NOMO-1 (cell line): ENCODE measurements at regions not wholly inside any gene's neighbourhood (a gene's known extent, or its start where the extent isn't known, plus 50 kb on each side); places are given as distances from the start of the nearest gene placed in this dataset.

Experiments
- DNase-seq, 2 experiments: peaks; one replicate each; lab custom pipeline; 2025; ENCODE audit not compliant: unreplicated experiment in 2 of 2; lab: John Stamatoyannopoulos, UW

- no peak for DNase-seq
These were observed 1266.1 kb downstream of the LRFN5 start for GRCh38 chr14:42872786-42873185.

DNA sequence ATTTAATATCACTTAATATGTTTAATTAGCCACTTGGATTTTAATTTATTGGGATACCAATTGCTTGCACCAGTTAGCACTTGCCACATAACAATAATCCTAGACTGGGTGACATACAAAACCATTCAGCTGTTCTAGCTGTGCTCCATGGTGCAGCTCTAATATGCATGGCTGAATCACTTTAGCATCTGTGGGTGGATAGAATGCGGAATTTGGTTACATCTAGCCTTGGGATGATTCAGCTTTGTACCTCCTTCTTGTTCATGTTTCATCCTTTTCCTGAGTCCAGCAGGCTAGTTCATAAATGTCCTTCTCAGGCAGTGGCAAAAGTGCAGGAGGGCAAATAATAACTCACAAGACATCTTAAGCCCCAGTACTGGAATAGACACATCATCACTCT is 1263.0 kb downstream of the LRFN5 start:
- DNase-seq = no peak

DNA sequence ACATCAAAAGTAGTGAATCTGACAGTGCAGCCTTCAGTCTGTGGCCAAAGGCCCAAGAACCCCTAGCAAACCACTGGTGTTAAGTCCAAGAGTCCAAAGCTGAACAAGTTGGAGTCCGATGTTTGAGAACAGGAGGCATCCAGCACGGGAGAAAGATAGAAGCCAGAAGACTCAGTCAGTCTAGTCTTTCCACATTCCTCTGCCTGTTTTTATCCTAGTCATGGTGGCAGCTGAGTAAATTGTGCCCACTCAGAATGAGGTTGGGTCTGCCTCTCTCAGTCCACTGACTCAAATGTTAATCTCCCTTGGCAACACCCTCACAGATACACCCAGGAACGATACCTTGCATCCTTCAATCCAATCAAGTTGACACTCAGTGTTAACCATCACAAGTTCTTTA is 1255.4 kb downstream of the LRFN5 start:
- no peak for DNase-seq

DNA sequence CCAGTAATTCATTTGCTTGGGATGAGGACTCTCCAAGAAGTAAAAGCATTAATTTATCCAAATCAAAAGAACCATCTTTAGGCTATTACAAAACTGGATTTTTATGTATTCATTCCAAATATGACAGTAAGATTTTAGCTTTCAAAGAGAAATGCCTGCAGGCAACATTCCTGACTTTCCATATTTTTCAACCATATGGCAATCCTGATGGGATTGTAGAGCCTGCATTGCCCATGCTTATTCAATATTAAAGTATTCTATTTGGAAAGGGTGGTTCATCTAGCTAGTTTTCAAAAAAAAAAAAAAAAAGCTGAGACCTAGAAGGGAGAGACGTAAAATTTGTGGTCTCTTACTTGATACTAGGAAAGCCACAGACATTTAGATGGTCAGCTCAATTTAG is 1253.7 kb downstream of the LRFN5 start:
- no peak for DNase-seq

- DNase-seq = no peak
These were observed 1249.4 kb downstream of the LRFN5 start for GRCh38 chr14:42856106-42856505.

DNA sequence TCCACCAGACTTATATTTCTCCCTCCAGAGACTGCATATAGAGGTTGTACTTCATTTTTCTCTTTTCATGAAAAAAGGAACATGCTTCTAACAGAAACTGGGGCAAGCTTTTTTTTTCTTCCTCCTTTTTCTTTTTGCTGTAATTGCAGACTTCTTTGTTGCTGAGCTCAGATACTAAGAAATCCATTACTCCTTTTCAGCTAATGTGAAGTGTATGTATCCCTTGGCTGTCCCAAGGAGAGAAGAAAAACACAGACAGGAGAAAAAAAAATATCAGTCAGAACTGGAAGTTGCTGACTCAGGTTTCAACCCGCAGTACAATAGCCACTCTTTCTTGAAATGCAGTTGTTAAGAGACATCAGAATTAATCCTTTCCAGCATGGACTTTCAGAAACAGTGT is 1248.4 kb downstream of the LRFN5 start:
- DNase-seq = peak; percentile 59 to 62

- DNase-seq = peak in 1 of 2 experiments; percentile 22
These were observed 1247.4 kb downstream of the LRFN5 start for GRCh38 chr14:42854061-42854460.

DNA sequence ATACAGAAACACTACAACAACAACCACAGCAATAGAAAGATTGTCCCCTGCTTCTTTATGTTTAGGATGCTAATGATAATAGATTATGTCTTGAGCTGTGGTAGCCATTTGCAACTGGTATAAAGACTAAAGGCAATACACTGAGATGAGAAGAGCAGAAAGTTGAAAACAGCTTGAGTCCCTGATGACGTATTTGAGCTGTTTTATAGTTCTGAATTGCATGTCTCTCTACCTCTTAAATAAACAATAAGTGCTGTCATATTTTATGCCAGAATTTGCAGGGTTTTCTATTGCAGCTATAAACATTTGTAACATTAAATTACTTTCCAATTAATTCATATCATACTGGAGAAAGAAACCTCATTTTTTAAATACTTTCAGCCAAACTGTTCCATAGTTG is 1242.0 kb downstream of the LRFN5 start:
- no peak for DNase-seq

GRCh38 chr14:42814817-42815216 is 1208.1 kb downstream of the LRFN5 start:
- DNase-seq = no peak

- no peak for DNase-seq
These were observed 1200.2 kb downstream of the LRFN5 start for GRCh38 chr14:42806909-42807315.

DNA sequence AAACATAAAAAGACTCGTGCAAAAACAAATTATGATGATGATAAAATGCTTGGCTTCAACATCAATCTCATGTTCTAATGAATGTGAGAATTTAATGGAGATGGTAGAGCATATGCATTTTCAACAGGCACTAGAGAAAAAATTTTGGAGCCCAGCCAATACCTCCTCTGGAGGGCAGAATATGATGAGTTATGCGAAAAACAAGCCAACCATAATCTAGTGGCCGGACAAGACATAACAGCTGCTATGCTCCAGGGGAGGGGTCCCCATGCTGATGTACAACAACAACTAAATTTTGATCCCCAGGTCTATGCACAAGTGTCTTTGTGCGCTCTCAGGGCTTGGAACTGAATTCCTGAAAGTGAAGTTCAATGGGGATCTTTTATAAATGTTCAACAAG is 1197.5 kb downstream of the LRFN5 start:
- DNase-seq = no peak

GRCh38 chr14:42802346-42802745 is 1195.7 kb downstream of the LRFN5 start:
- DNase-seq = peak in 1 of 2 experiments; percentile 3

GRCh38 chr14:42792166-42792565 is 1185.5 kb downstream of the LRFN5 start:
- no peak for DNase-seq

DNA sequence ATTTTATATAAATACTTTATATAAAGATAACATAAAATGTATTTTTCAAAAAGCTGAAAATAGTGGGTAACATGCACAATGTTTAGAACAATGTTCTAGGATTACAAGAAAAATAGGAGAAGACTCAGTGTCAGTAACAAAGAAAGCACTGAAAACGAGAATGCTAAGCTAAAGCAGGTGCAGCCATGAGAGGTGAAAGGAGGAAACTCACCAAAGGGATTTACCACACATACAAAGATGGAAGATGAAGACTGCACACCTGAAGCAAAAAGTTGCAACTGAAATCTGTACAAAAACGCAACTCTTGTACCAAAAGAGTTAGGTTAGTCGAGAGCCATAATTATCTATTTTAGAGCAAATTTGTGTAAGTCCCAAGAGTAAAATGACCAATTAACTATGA is 1176.1 kb downstream of the LRFN5 start:
- no peak for DNase-seq

DNA sequence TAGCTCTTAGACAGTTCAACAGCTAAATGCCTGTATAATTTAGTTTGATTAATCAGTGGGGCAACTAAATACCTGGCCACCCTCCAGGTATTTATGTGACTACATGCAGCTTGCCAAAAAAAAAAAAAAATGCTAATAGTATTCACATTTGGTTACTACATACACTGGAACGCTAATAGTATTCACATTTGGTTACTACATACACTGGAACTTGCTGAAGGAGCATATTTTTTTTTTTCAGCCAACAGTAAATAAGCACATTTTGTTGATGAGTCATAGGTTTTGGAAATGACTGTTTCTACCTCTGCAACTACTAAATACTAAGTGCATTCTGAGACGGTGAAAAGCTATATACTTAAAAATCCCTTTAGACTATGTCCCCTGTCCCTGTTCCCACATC is 1172.3 kb downstream of the LRFN5 start:
- no peak for DNase-seq

DNA sequence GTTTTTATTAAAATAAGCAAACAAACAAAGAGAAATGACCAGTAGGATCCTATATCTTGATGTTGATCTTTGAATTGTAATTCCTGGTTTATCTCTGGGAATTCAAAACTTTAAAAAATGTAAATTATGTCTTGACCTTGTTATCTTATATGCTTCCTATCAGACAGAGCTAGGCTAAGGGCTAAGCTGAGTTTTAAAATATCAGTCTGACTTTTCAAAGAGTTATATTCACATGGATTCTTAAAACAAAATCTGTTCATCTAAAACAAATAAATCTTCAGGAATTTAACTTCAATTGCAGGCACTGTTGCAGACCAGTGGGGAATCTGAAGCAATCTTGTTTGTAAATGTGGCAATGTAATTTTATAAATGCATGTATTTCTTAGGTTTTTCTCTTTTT is 1144.1 kb downstream of the LRFN5 start:
- DNase-seq = no peak

DNA sequence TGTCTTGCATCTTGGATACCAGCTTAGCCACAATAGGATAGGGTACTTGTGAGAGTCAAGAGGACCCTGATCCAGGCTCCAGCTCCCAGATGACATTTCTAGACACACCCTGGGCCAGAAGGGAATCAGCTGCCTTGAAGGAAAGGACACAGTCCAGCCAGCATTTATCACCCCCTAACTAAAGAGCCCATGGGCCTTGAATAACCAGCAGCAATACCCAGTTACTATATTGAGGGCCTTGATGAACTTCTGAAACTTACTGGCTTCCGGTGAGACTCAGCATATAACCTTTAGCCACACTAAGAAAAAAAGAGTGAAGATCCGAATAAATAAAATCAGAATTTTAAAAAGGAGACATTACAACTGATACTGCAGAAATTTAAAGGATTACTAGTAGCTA is 1135.4 kb downstream of the LRFN5 start:
- no peak for DNase-seq

- DNase-seq = no peak
These were observed 1129.7 kb downstream of the LRFN5 start for GRCh38 chr14:42736408-42736807.

DNA sequence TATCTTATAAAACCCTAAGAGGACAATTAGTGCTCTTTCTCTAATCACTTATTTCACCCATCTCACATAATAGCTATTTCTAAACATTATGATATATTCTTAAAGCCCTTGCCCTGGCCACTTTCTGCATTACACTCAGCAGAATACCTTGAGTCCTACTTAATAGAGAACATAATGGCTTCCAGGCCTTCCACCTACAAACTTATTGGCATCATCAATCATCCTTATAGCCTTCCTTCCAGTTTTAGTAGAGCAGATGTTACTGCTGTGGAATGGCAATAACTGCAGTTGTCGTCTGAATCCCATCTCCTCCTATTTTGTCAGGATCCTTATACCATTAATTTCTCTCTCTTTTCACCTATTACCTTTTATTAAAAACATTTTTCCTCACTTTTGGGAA is 1127.4 kb downstream of the LRFN5 start:
- no peak for DNase-seq

DNA sequence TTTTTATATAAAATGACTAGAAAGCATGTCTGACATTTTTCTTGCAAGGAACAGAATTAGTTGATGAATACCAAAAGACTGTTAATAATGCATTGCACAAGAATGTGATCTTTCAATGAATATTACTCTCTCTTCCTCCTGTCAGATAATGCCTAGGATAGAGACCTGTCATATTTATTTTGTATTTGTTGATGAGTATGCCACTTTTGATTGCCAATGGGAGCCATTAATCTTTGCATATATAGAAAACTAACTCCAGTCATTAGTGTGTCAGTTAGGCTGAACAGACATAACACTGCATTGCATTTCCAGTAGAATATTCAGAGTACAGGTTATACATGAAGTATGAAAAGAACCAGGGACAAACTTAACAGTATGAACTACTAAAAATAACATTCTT is 1125.3 kb downstream of the LRFN5 start:
- DNase-seq = no peak

DNA sequence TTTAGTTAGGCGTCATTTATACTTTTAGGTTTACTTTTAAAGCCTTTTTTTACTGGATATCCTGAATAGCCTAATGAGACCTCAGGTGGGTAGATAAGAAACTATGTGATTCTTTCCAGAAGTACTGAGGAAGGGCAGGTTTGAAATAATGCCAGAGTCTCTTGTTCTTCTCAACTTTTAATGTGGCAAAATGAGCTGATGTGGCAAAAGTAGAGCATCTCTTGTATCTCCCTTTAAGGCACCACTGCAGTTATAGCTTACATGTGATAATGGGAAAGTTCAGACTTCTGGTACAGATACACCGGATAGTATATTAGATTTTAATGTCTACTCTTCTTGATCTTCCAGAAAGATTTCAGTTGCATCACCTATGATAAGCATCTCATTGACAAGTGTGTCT is 1124.8 kb downstream of the LRFN5 start:
- DNase-seq = no peak

DNA sequence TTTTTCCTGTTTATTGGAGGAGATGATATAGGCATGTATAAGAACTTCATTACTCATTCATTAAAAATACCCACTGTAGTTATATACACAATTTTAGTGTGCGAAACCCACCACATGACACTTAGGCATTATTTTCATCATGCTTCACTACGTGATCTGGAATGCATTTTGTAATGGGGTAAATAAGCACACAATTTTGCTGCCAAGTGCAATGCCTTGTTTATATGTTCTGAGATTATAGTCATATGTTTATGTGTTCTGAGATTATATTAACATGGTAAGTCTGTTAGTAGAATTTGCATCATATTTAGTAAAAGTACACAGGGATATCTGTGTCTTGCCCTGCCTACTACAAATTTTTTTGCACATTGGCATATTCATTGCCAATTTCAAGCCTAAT is 1123.0 kb downstream of the LRFN5 start:
- DNase-seq = no peak

DNA sequence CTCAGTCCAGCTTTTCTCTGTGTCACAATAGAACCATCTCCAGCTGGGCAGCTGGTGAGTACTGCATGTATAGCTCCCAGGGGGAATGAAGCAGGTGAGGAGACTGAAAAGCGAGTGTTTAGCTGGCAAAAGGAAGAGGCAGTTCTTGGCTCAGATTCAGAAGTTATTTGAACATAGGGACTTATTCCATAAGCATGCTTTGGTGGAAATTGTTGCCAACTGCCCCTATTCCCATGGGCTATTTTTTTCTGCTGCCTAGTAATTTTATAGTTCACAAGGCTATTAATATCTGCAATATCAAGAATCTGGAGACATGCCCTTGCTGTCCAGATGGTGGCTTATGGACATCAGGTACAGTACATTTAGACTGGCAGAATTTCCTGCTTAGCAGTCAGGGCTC is 1112.7 kb downstream of the LRFN5 start:
- DNase-seq = no peak

GRCh38 chr14:42715316-42715715 is 1108.6 kb downstream of the LRFN5 start:
- no peak for DNase-seq
